ENCODE measurements at regions not wholly inside any gene's neighbourhood (a gene's known extent, or its start where the extent isn't known, plus 50 kb on each side); places are given as distances from the start of the nearest gene placed in this dataset.

- Mint-ChIP-seq H3K9me3 (no peaks in the 10 kb centered on the region), H3K27ac (no peak overlapping the region), H3K4me1 (ENCODE audit: low read depth) (peaks cover 5% of the 10 kb centered on the region), H3K4me3 (no peak overlapping the region), H3K27me3 (no peaks in the 10 kb centered on the region), H3K36me3 (ENCODE audit: low read depth) (no peaks in the 10 kb centered on the region)
- intact Hi-C loops (cut with micrococcal nuclease) = no loop called here
These were observed 207.4 kb downstream of the ARL6IP6 start for GRCh38 chr2:152925547-152926448.

- Mint-ChIP-seq H3K4me3 (no peak overlapping the region), H3K9me3 (no peaks in the 10 kb centered on the region), H3K36me3 (ENCODE audit: low read depth) (no peaks in the 10 kb centered on the region), H3K27ac (no peak overlapping the region), H3K27me3 (no peaks in the 10 kb centered on the region), H3K4me1 (ENCODE audit: low read depth) (peaks cover 5% of the 10 kb centered on the region)
- intact Hi-C loops (cut with micrococcal nuclease) = no loop called here
These were observed 206.3 kb downstream of the ARL6IP6 start for GRCh38 chr2:152924722-152925121.

GRCh38 chr2:152924219-152924618 is 205.8 kb downstream of the ARL6IP6 start:
- Mint-ChIP-seq H3K9me3 (no peaks in the 10 kb centered on the region), H3K36me3 (ENCODE audit: low read depth) (no peaks in the 10 kb centered on the region), H3K4me3 (no peak overlapping the region), H3K27me3 (no peaks in the 10 kb centered on the region), H3K4me1 (ENCODE audit: low read depth) (peaks cover 5% of the 10 kb centered on the region), H3K27ac (no peak overlapping the region)
- intact Hi-C loops (cut with micrococcal nuclease) = no loop called here

GRCh38 chr2:152920846-152921245 is 202.4 kb downstream of the ARL6IP6 start:
- H3K4me3 Mint-ChIP-seq = no peak overlapping the region
- no peaks in the 10 kb centered on the region for H3K36me3 Mint-ChIP-seq (ENCODE audit: low read depth)
- H3K9me3 Mint-ChIP-seq = no peaks in the 10 kb centered on the region
- no peak overlapping the region for H3K27ac Mint-ChIP-seq
- H3K4me1 Mint-ChIP-seq (ENCODE audit: low read depth) = peaks cover 1% of the 10 kb centered on the region
- intact Hi-C loops (cut with micrococcal nuclease) = no loop called here
- no peaks in the 10 kb centered on the region for H3K27me3 Mint-ChIP-seq

GRCh38 chr2:152910970-152911369 is 192.6 kb downstream of the ARL6IP6 start:
- Mint-ChIP-seq H3K4me1 (ENCODE audit: low read depth) (no peaks in the 10 kb centered on the region), H3K4me3 (no peak overlapping the region), H3K9me3 (no peaks in the 10 kb centered on the region), H3K27ac (no peak overlapping the region), H3K27me3 (no peaks in the 10 kb centered on the region), H3K36me3 (ENCODE audit: low read depth) (no peaks in the 10 kb centered on the region)
- intact Hi-C loops (cut with micrococcal nuclease) = no loop called here

GRCh38 chr2:152907046-152907445 is 188.6 kb downstream of the ARL6IP6 start:
- H3K4me1 Mint-ChIP-seq (ENCODE audit: low read depth) = no peaks in the 10 kb centered on the region
- H3K9me3 Mint-ChIP-seq = no peaks in the 10 kb centered on the region
- intact Hi-C loops (cut with micrococcal nuclease) = no loop called here
- no peaks in the 10 kb centered on the region for H3K27me3 Mint-ChIP-seq
- H3K36me3 Mint-ChIP-seq (ENCODE audit: low read depth) = no peaks in the 10 kb centered on the region
- no peak overlapping the region for H3K4me3 Mint-ChIP-seq
- no peak overlapping the region for H3K27ac Mint-ChIP-seq

- Mint-ChIP-seq H3K36me3 (ENCODE audit: low read depth) (no peaks in the 10 kb centered on the region), H3K9me3 (peaks cover 28% of the 10 kb centered on the region), H3K4me1 (ENCODE audit: low read depth) (no peaks in the 10 kb centered on the region), H3K4me3 (no peak overlapping the region), H3K27ac (no peak overlapping the region), H3K27me3 (no peaks in the 10 kb centered on the region)
- intact Hi-C loops (cut with micrococcal nuclease) = no loop called here
These were observed 175.6 kb downstream of the ARL6IP6 start for GRCh38 chr2:152894051-152894450.

- intact Hi-C loops (cut with micrococcal nuclease) = no loop called here
- H3K4me3 Mint-ChIP-seq = no peak overlapping the region
These were observed 172.3 kb downstream of the ARL6IP6 start for GRCh38 chr2:152890736-152891135.

GRCh38 chr2:152883951-152884487 is 165.6 kb downstream of the ARL6IP6 start:
- no peak overlapping the region for H3K4me3 Mint-ChIP-seq

More at GRCh38 chr2:152890736-152891135, 172.3 kb downstream of the ARL6IP6 start:
- Mint-ChIP-seq H3K36me3 (ENCODE audit: low read depth) (no peaks in the 10 kb centered on the region), H3K27me3 (no peaks in the 10 kb centered on the region), H3K4me1 (ENCODE audit: low read depth) (no peaks in the 10 kb centered on the region), H3K9me3 (no peaks in the 10 kb centered on the region), H3K27ac (no peak overlapping the region)

GRCh38 chr2:152881527-152881926 is 163.1 kb downstream of the ARL6IP6 start:
- no peaks in the 10 kb centered on the region for H3K27me3 Mint-ChIP-seq
- H3K4me3 Mint-ChIP-seq = no peak overlapping the region
- H3K4me1 Mint-ChIP-seq (ENCODE audit: low read depth) = no peaks in the 10 kb centered on the region
- H3K36me3 Mint-ChIP-seq (ENCODE audit: low read depth) = no peaks in the 10 kb centered on the region
- H3K9me3 Mint-ChIP-seq = no peaks in the 10 kb centered on the region
- intact Hi-C loops (cut with micrococcal nuclease) = no loop called here
- no peak overlapping the region for H3K27ac Mint-ChIP-seq

More at GRCh38 chr2:152883951-152884487, 165.6 kb downstream of the ARL6IP6 start:
- H3K4me1 Mint-ChIP-seq (ENCODE audit: low read depth) = no peaks in the 10 kb centered on the region
- no peaks in the 10 kb centered on the region for H3K9me3 Mint-ChIP-seq
- intact Hi-C loops (cut with micrococcal nuclease) = no loop called here
- H3K36me3 Mint-ChIP-seq (ENCODE audit: low read depth) = no peaks in the 10 kb centered on the region
- no peak overlapping the region for H3K27ac Mint-ChIP-seq
- no peaks in the 10 kb centered on the region for H3K27me3 Mint-ChIP-seq

- H3K27ac Mint-ChIP-seq = no peak overlapping the region
- H3K9me3 Mint-ChIP-seq = peaks cover 7% of the 10 kb centered on the region
- H3K4me3 Mint-ChIP-seq = no peak overlapping the region
- H3K36me3 Mint-ChIP-seq (ENCODE audit: low read depth) = no peaks in the 10 kb centered on the region
- H3K27me3 Mint-ChIP-seq = no peaks in the 10 kb centered on the region
- no peaks in the 10 kb centered on the region for H3K4me1 Mint-ChIP-seq (ENCODE audit: low read depth)
- intact Hi-C loops (cut with micrococcal nuclease) = no loop called here
These were observed 160.9 kb downstream of the ARL6IP6 start for GRCh38 chr2:152879275-152879674.

- no peaks in the 10 kb centered on the region for H3K4me1 Mint-ChIP-seq (ENCODE audit: low read depth)
- H3K9me3 Mint-ChIP-seq = peaks cover 7% of the 10 kb centered on the region
- H3K27ac Mint-ChIP-seq = no peak overlapping the region
- H3K4me3 Mint-ChIP-seq = no peak overlapping the region
- H3K36me3 Mint-ChIP-seq (ENCODE audit: low read depth) = no peaks in the 10 kb centered on the region
- intact Hi-C loops (cut with micrococcal nuclease) = no loop called here
- H3K27me3 Mint-ChIP-seq = no peaks in the 10 kb centered on the region
These were observed 157.6 kb downstream of the ARL6IP6 start for GRCh38 chr2:152875701-152876695.

GRCh38 chr2:152874955-152875354 is 156.5 kb downstream of the ARL6IP6 start:
- Mint-ChIP-seq H3K27me3 (no peaks in the 10 kb centered on the region), H3K27ac (no peak overlapping the region)

GRCh38 chr2:152870239-152870638 is 151.8 kb downstream of the ARL6IP6 start:
- H3K36me3 Mint-ChIP-seq (ENCODE audit: low read depth) = no peaks in the 10 kb centered on the region
- H3K9me3 Mint-ChIP-seq = no peaks in the 10 kb centered on the region
- no peak overlapping the region for H3K27ac Mint-ChIP-seq
- H3K4me3 Mint-ChIP-seq = no peak overlapping the region
- H3K27me3 Mint-ChIP-seq = no peaks in the 10 kb centered on the region
- H3K4me1 Mint-ChIP-seq (ENCODE audit: low read depth) = no peaks in the 10 kb centered on the region
- intact Hi-C loops (cut with micrococcal nuclease) = no loop called here

More at GRCh38 chr2:152874955-152875354, 156.5 kb downstream of the ARL6IP6 start:
- Mint-ChIP-seq H3K4me1 (ENCODE audit: low read depth) (no peaks in the 10 kb centered on the region), H3K4me3 (no peak overlapping the region), H3K36me3 (ENCODE audit: low read depth) (no peaks in the 10 kb centered on the region), H3K9me3 (peaks cover 7% of the 10 kb centered on the region)
- intact Hi-C loops (cut with micrococcal nuclease) = no loop called here

Data from dendritic cell treated with granulocyte-macrophage colony-stimulating factor and Interleukin-4, amounts not matched to agents 40 ng/mL and 50 ng/mL, for 4 days (primary cell).